Astrocyte of the spinal cord (primary cell): ENCODE measurements at regions not wholly inside any gene's neighbourhood (a gene's known extent, or its start where the extent isn't known, plus 50 kb on each side); places are given as distances from the start of the nearest gene placed in this dataset.
A peak's percentile ranks its signal among the peaks of the same experiment; 100 is the strongest.

ENCODE experiments used
- DNase-seq: peaks from one replicate; pipeline ENCODE4 v3.0.0; 2011; ENCODE audit warnings: low read depth, low spot score
- H3K4me3 ChIP-seq: 2 replicates; pipeline ENCODE4 v1.5.1; 2011; ENCODE audit warnings: low read depth, mild to moderate bottlenecking, low read length, moderate library complexity
- CTCF ChIP-seq: IDR thresholded peaks from 2 replicates; pipeline ENCODE4 v1.5.1; 2012; ENCODE audit warnings: low read depth, mild to moderate bottlenecking, low read length, inconsistent platforms
- in situ Hi-C: cut with HindIII; loops from 2 replicates; pipeline ENCODE4 v1.10.0; 2017; ENCODE audit warnings: low sequenced_read_pairs

GRCh38 chr4:153045111-153045982 lies 109.2 kb downstream of the FHDC1 start:
- in situ Hi-C loops = no loop called here
- DNase-seq = peak; percentile 2
- H3K4me3 ChIP-seq = no peak overlapping the region
- no peak for TF ChIP-seq CTCF

- no peak overlapping the region for H3K4me3 ChIP-seq
- no peak for TF ChIP-seq CTCF
- in situ Hi-C loops = no loop called here
- no peak for DNase-seq
Observed at GRCh38 chr4:153058671-153059060, 122.5 kb downstream of the FHDC1 start.

GRCh38 chr4:153060196-153060595 lies 124.1 kb downstream of the FHDC1 start:
- H3K4me3 ChIP-seq = no peak overlapping the region
- in situ Hi-C loops = no loop called here
- no peak for TF ChIP-seq CTCF
- DNase-seq = no peak

- DNase-seq = no peak
- in situ Hi-C loops = no loop called here
- no peak for TF ChIP-seq CTCF
Observed at GRCh38 chr4:153061971-153062370, 125.8 kb downstream of the FHDC1 start.

GRCh38 chr4:153062652-153063168 lies 126.6 kb downstream of the FHDC1 start:
- TF ChIP-seq CTCF = no peak
- in situ Hi-C loops = no loop called here
- H3K4me3 ChIP-seq = no peak overlapping the region
- DNase-seq = no peak

More at GRCh38 chr4:153061971-153062370, 125.8 kb downstream of the FHDC1 start:
- no peak overlapping the region for H3K4me3 ChIP-seq

- DNase-seq = no peak
- no peak overlapping the region for H3K4me3 ChIP-seq
- no peak for TF ChIP-seq CTCF
- in situ Hi-C loops = no loop called here
Observed at GRCh38 chr4:153063490-153063889, 127.4 kb downstream of the FHDC1 start.
